Tibial nerve (tissue), 4 donors: ENCODE measurements at regions not wholly inside any gene's neighbourhood (a gene's known extent, or its start where the extent isn't known, plus 50 kb on each side); places are given as distances from the start of the nearest gene placed in this dataset.

Experiments
- EP300 ChIP-seq, 2 donors: sonication (generic); formaldehyde crosslinking; IDR thresholded peaks; one replicate each; pipeline ENCODE4 v1.6.1; 2017; ENCODE audit warnings: antibody characterized with exemption in 2 of 2, mild to moderate bottlenecking in 1 of 2
- POLR2A ChIP-seq, 2 donors: fragments of 450-650 bp; IDR thresholded peaks; one replicate each; pipeline ENCODE4 v1.6.1; 2017; ENCODE audit warnings: antibody characterized with exemption in 2 of 2, mild to moderate bottlenecking in 2 of 2, moderate library complexity in 2 of 2
- TF ChIP-seq, protein P1 (sequence below), 5 experiments: fragments of 200-600 bp in 3 of 5; fragments of 450-650 bp in 2 of 5; sonication (generic) in 3 of 5; IDR thresholded peaks; one replicate each; pipeline ENCODE4 v1.5.1; 2016 to 2019; ENCODE audit warnings: antibody characterized with exemption in 5 of 5, mild to moderate bottlenecking in 3 of 5, moderate library complexity in 2 of 5

DNA sequence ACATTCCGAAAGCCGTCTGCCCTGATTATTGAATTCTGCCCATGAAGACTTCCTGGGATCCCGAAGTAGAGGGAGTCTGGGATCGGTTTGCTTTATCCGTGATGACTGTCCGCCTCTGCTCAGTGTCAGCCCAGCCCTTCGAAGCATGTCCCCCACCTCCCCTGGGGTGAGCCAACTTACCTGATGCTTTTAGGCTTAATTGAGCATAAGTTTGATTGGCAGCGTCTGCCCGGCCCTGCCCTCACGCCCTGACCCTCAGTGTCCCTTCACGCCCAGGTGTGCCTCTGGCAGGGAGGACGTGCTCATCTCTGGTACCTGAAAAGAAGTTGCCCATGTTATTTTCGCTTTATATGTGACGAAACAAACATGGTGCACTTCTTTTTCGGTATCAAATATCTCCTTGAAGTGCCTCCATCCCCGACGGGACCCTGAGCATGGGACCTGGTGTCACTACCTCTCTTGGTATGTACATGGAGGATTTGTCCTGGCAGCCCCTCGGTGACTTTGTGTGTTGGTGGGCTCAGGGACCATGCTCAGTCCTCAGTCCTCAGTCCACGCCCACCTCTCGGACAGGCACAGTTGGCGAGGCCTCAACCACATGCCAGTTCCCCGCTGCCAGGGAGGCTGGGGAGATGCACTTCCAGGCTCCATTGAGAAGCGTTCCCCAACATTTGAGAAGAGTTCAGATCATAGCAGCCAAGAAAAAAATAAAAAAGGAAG is 130.1 kb upstream of the RTL1 start:
- TF ChIP-seq, protein P1, sequence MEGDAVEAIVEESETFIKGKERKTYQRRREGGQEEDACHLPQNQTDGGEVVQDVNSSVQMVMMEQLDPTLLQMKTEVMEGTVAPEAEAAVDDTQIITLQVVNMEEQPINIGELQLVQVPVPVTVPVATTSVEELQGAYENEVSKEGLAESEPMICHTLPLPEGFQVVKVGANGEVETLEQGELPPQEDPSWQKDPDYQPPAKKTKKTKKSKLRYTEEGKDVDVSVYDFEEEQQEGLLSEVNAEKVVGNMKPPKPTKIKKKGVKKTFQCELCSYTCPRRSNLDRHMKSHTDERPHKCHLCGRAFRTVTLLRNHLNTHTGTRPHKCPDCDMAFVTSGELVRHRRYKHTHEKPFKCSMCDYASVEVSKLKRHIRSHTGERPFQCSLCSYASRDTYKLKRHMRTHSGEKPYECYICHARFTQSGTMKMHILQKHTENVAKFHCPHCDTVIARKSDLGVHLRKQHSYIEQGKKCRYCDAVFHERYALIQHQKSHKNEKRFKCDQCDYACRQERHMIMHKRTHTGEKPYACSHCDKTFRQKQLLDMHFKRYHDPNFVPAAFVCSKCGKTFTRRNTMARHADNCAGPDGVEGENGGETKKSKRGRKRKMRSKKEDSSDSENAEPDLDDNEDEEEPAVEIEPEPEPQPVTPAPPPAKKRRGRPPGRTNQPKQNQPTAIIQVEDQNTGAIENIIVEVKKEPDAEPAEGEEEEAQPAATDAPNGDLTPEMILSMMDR (IDR thresholded peaks at IDR 0.05), result no peak
- no peak for TF ChIP-seq POLR2A (IDR thresholded peaks at IDR 0.05)
- TF ChIP-seq EP300 (IDR thresholded peaks at IDR 0.05), result no peak
